ENCODE measurements at regions not wholly inside any gene's neighbourhood (a gene's known extent, or its start where the extent isn't known, plus 50 kb on each side); places are given as distances from the start of the nearest gene placed in this dataset.

- FAIRE-seq (no peak), DNase-seq (ENCODE audit: insufficient read length, low spot score) (no peak)
- TF ChIP-seq CTCF (IDR thresholded peaks at IDR 0.05; ENCODE audit: insufficient read depth, missing control alignments): no peak
These were observed 187.5 kb upstream of the KL start for GRCh38 chr13:32828711-32829110.

GRCh38 chr13:32829269-32829668 lies 187.0 kb upstream of the KL start:
- DNase-seq (ENCODE audit: insufficient read length, low spot score) (no peak), FAIRE-seq (no peak)
- no peak for TF ChIP-seq CTCF (IDR thresholded peaks at IDR 0.05; ENCODE audit: insufficient read depth, missing control alignments)

- no peak for FAIRE-seq
- DNase-seq (ENCODE audit: insufficient read length, low spot score): no peak
- TF ChIP-seq CTCF (IDR thresholded peaks at IDR 0.05; ENCODE audit: insufficient read depth, missing control alignments): no peak
These were observed 186.4 kb upstream of the KL start for GRCh38 chr13:32829676-32830335.

- no peak for FAIRE-seq
- TF ChIP-seq CTCF (IDR thresholded peaks at IDR 0.05; ENCODE audit: insufficient read depth, missing control alignments): no peak
These were observed 185.7 kb upstream of the KL start for GRCh38 chr13:32830336-32831031.

GRCh38 chr13:32837307-32837972 lies 178.8 kb upstream of the KL start:
- TF ChIP-seq CTCF (IDR thresholded peaks at IDR 0.05; ENCODE audit: insufficient read depth, missing control alignments): no peak
- FAIRE-seq: no peak
- DNase-seq (ENCODE audit: insufficient read length, low spot score): no peak

More at GRCh38 chr13:32830336-32831031, 185.7 kb upstream of the KL start:
- no peak for DNase-seq (ENCODE audit: insufficient read length, low spot score)

- FAIRE-seq: no peak
- DNase-seq (ENCODE audit: insufficient read length, low spot score): no peak
- TF ChIP-seq CTCF (IDR thresholded peaks at IDR 0.05; ENCODE audit: insufficient read depth, missing control alignments): no peak
These were observed 178.0 kb upstream of the KL start for GRCh38 chr13:32837973-32838927.

Measured in D721Med (cell line).